HG03280 (cell line): ENCODE measurements at regions not wholly inside any gene's neighbourhood (a gene's known extent, or its start where the extent isn't known, plus 50 kb on each side); places are given as distances from the start of the nearest gene placed in this dataset.
"Not testable (repeated sequence)": the region's sequence is repeated elsewhere in the genome, so short reads cannot be mapped to it uniquely, and the experiment has no call there.

Experiments used
- ATAC-seq: cut with Tn5 transposase; IDR thresholded peaks from one replicate; pipeline ENCODE4 v1.9.1; 2021; ENCODE audit warnings: mild to moderate bottlenecking, moderate library complexity; ENCODE audit not compliant: unreplicated experiment

- no peak for ATAC-seq
These were observed 144.5 kb upstream of the RPRM start for GRCh38 chr2:153623020-153623419.

DNA sequence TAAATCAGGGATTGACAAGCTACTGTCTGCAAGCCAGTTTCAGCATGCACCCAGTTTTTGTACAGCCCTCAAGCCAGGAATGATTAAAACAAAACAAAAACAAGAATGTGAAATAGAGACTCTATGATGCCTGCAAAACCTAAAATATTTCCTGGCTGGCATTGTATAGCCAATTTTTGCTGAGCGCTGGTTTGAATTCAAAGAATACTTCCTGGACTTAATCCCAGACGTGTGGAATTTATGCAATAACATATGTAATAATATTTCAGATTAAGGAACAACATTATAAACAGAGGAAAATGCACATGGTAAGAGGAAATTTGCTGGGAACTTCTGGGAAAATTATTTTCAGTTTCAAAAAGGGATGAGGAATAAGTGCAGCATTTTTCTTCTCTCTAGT, 148.1 kb upstream of the RPRM start:
- ATAC-seq: no peak

DNA sequence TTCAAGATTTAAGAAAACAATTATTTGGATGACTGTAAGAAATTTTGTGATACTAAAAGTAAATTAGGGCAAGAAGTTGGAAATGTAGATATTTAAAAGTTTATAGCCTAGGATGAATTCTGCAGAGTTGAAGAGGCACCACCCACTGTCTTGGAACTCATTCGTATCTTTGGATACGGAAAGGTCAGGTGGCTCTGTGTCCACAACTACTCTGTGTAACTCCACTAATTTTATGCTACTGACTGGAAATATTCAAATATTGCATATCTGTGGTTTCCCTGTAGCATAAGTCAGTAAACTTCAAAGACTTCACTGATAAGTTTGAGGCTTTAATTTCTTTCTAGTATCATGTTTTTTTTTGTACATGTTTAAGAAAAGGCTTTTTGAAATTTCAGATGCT, 156.9 kb upstream of the RPRM start:
- no peak for ATAC-seq

GRCh38 chr2:153641046-153641445, 162.5 kb upstream of the RPRM start:
- no peak for ATAC-seq

- no peak for ATAC-seq
These were observed 166.4 kb upstream of the RPRM start for GRCh38 chr2:153644955-153645354.

GRCh38 chr2:153645599-153645998, 167.0 kb upstream of the RPRM start:
- no peak for ATAC-seq

- ATAC-seq: no peak
These were observed 179.1 kb upstream of the RPRM start for GRCh38 chr2:153657651-153658050.

GRCh38 chr2:153661801-153662200, 183.2 kb upstream of the RPRM start:
- ATAC-seq: no peak

DNA sequence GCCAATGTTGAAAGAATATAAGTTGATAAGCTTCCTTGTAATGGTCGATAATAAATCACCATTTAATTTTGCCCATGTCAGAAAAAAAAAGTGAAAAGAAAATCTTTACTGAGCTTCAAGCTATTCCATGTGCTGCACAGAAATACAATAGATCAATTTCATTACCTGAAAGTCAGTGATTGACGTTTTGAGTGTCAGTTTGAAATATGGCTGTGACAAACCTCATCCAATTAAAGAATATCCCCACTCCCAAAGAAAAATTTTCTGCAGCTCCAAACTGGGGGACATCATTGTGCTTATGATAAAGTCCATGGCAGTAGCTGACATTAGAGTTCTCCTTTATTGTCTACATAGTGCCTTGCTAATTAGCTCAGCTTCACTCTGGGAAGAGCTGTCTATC, 184.8 kb upstream of the RPRM start:
- no peak for ATAC-seq

GRCh38 chr2:153664009-153664408, 185.4 kb upstream of the RPRM start:
- not testable (repeated sequence) for ATAC-seq

GRCh38 chr2:153667475-153667874, 188.9 kb upstream of the RPRM start:
- ATAC-seq: no peak

- ATAC-seq: no peak
These were observed 190.4 kb upstream of the RPRM start for GRCh38 chr2:153668923-153669322.

- ATAC-seq: no peak
These were observed 161.6 kb upstream of the GALNT13 start for GRCh38 chr2:153710128-153710527.

DNA sequence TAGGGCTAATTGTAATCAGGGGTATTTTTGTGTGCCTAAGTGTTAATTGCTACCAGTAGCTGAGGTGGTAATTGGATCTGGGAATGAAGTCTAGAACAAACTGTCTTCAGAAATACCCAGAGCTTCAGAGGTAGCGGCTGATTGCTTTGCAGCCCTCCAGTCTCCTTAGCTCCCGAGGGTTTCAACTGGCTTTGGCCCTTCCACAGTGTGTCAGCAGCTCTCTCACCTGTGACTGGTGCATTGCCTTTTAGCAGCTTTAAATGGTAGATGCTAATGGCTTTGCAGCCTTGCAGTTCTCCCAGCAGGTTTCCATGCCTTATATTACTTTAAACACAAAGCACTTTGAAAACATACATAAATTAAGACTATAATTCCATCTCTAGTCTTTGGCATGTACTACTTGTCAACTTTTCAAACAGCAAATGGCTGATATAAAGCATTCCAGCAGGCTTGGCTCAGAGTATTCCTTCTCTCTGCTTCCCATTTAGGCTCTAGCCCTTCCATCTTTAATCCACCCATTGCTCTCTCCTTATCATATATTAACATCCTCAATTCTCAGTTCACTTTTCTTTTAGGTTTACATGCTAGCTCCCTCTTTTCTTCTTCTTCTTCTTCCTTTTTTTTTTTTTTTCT, 156.4 kb upstream of the GALNT13 start:
- no peak for ATAC-seq

- no peak for ATAC-seq
These were observed 154.7 kb upstream of the GALNT13 start for GRCh38 chr2:153717060-153717459.

GRCh38 chr2:153739394-153739793, 132.3 kb upstream of the GALNT13 start:
- no peak for ATAC-seq

- ATAC-seq: no peak
These were observed 109.8 kb upstream of the GALNT13 start for GRCh38 chr2:153761936-153762335.

DNA sequence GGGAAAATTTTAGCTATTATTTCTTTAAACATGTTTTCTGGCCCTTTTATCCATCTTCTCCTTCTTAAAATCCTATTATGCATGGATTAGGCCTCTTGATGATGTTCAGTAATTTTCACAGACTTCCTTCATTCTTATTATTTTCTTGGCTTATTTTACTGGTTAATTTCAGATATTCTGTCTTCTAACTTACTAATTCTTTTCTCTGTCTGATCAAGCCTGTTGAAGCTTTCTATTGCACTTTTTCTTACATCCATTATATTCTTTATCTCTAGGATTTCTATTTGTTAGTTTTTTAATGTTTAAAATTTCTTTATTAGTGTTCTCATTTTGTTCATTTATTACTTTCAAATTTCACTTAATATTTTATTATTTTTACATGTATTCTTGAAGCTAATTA, 105.3 kb upstream of the GALNT13 start:
- no peak for ATAC-seq

DNA sequence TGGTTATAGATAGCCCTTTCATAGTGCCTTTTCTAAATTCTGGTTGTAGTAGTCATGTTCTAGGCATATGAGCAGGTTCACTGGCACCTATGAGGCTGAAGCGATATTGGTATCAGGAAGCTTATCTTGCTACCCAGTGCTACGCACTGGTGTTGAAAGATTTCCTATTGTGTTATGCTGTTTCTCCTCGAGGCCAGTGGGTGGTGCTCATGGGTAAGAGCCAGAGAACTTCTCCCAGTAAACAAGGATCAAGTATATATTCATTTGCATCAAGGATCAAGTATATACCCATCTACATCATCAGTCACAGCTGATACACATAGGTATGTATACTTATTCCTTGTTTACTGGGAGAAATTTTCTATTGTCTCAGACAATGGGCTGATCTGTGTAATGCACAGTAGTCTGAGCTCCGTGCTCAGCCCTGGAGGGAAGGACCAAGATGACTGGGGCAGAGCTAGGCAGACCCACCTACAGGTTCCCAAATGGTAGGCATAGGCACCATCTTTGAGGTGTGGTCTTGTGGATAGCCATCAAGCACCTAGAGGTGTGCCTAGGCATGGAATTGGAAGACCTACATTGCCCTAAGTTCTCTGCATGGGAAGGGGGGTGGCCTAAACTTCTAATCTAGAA, 101.2 kb upstream of the GALNT13 start:
- ATAC-seq: no peak

GRCh38 chr2:153780241-153780640, 91.5 kb upstream of the GALNT13 start:
- ATAC-seq: no peak

- no peak for ATAC-seq
These were observed 85.7 kb upstream of the GALNT13 start for GRCh38 chr2:153786016-153786415.

- no peak for ATAC-seq
These were observed 84.1 kb upstream of the GALNT13 start for GRCh38 chr2:153787612-153788011.

DNA sequence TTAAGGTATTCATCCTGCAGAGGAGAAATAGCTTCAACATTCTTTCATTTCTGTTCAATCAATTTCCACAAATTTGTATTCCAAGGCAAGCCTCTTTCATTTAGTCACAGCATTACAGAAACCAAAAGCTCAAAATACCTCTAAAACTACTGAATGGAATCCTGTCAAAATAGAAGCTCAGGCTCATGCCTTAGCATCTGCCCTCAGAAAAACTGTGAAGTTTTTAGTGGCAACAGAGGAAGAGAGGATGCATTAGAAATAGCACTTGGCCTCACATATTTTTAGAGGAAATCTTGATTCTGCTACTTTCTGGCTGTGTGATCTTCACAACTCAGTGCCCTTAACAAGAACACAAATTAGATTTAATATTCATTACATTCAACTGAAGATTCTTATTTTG, 69.1 kb upstream of the GALNT13 start:
- no peak for ATAC-seq
